Colonic mucosa (tissue), 4 donors: ENCODE measurements at regions not wholly inside any gene's neighbourhood (a gene's known extent, or its start where the extent isn't known, plus 50 kb on each side); places are given as distances from the start of the nearest gene placed in this dataset.

Experiments used
- DNase-seq: peaks from one replicate; pipeline ENCODE4 v3.0.0-alpha.2; 2020
- H3K27ac ChIP-seq: fragments of 200-600 bp; one replicate; pipeline ENCODE4 v1.8.0; 2021
- H3K27me3 ChIP-seq: fragments of 200-600 bp; one replicate; pipeline ENCODE4 v1.8.0; 2021
- H3K36me3 ChIP-seq: fragments of 200-600 bp; one replicate; pipeline ENCODE4 v1.8.0; 2021
- H3K4me1 ChIP-seq: fragments of 200-600 bp; one replicate; pipeline ENCODE4 v1.8.0; 2021; ENCODE audit warnings: mild to moderate bottlenecking
- H3K4me3 ChIP-seq: fragments of 200-600 bp; one replicate; pipeline ENCODE4 v1.8.0; 2021
- H3K9ac ChIP-seq, 2 donors: one replicate each; pipeline ENCODE4 v1.7.0; 2013; ENCODE audit warnings: control low read depth in 2 of 2, low read depth in 2 of 2, low read length in 2 of 2
- H3K9me3 ChIP-seq: fragments of 200-600 bp; one replicate; pipeline ENCODE4 v1.8.0; 2021
- CTCF ChIP-seq: fragments of 200-600 bp; IDR thresholded peaks from one replicate; pipeline ENCODE4 v1.8.0; 2022; ENCODE audit warnings: antibody characterized with exemption, mild to moderate bottlenecking
- intact Hi-C: fragments of 100-400 bp; cut with DNase I; formaldehyde crosslinking; loops from one replicate; pipeline ENCODE4 v1.14.1; 2022
- donor health status: healthy.
- donor health status: DM: no; HTN: no; CAD: no.
- donor health status: DM: no; HTN: no; CAD: no.

GRCh38 chr2:19300961-19301360 is 57.5 kb downstream of the OSR1 start:
- no peak overlapping the region for H3K4me3 ChIP-seq
- intact Hi-C loops = no loop called here
- no peaks in the 10 kb centered on the region for H3K36me3 ChIP-seq
- no peak for TF ChIP-seq CTCF
- H3K9ac ChIP-seq = no peak overlapping the region
- H3K4me1 ChIP-seq = no peaks in the 10 kb centered on the region
- no peaks in the 10 kb centered on the region for H3K27me3 ChIP-seq
- no peak for DNase-seq
- no peaks in the 10 kb centered on the region for H3K9me3 ChIP-seq
- H3K27ac ChIP-seq = no peak overlapping the region

- no peaks in the 10 kb centered on the region for H3K4me1 ChIP-seq
- no peaks in the 10 kb centered on the region for H3K9me3 ChIP-seq
- H3K27me3 ChIP-seq = no peaks in the 10 kb centered on the region
- H3K27ac ChIP-seq = no peak overlapping the region
- H3K4me3 ChIP-seq = no peak overlapping the region
- H3K9ac ChIP-seq = no peak overlapping the region
- no peaks in the 10 kb centered on the region for H3K36me3 ChIP-seq
- intact Hi-C loops = no loop called here
- no peak for DNase-seq
- no peak for TF ChIP-seq CTCF
These were observed 58.9 kb downstream of the OSR1 start for GRCh38 chr2:19299522-19299921.

- Histone ChIP-seq H3K4me3 (no peak overlapping the region), H3K9ac (no peak overlapping the region), H3K9me3 (no peaks in the 10 kb centered on the region), H3K27me3 (no peaks in the 10 kb centered on the region), H3K27ac (no peak overlapping the region), H3K36me3 (no peaks in the 10 kb centered on the region), H3K4me1 (no peaks in the 10 kb centered on the region)
- no peak for DNase-seq
- intact Hi-C loops = no loop called here
- TF ChIP-seq CTCF = no peak
These were observed 59.4 kb downstream of the OSR1 start for GRCh38 chr2:19299032-19299431.

GRCh38 chr2:19297716-19298115 is 60.7 kb downstream of the OSR1 start:
- Histone ChIP-seq H3K4me1 (no peaks in the 10 kb centered on the region), H3K4me3 (no peak overlapping the region), H3K27ac (no peak overlapping the region), H3K9me3 (no peaks in the 10 kb centered on the region), H3K9ac (no peak overlapping the region), H3K36me3 (no peaks in the 10 kb centered on the region), H3K27me3 (no peaks in the 10 kb centered on the region)
- TF ChIP-seq CTCF = no peak
- intact Hi-C loops = no loop called here
- no peak for DNase-seq

- intact Hi-C loops = no loop called here
- Histone ChIP-seq H3K27me3 (no peaks in the 10 kb centered on the region), H3K9me3 (no peaks in the 10 kb centered on the region), H3K4me1 (no peaks in the 10 kb centered on the region), H3K27ac (no peak overlapping the region), H3K4me3 (no peak overlapping the region), H3K9ac (no peak overlapping the region), H3K36me3 (no peaks in the 10 kb centered on the region)
- TF ChIP-seq CTCF = no peak
- no peak for DNase-seq
These were observed 62.4 kb downstream of the OSR1 start for GRCh38 chr2:19295998-19296502.

GRCh38 chr2:19292007-19292406 is 66.4 kb downstream of the OSR1 start:
- no peak for DNase-seq
- no peaks in the 10 kb centered on the region for H3K9me3 ChIP-seq
- TF ChIP-seq CTCF = no peak
- H3K36me3 ChIP-seq = no peaks in the 10 kb centered on the region
- H3K9ac ChIP-seq = no peak overlapping the region
- intact Hi-C loops = no loop called here
- H3K4me3 ChIP-seq = no peak overlapping the region
- H3K4me1 ChIP-seq = no peaks in the 10 kb centered on the region
- no peak overlapping the region for H3K27ac ChIP-seq
- no peaks in the 10 kb centered on the region for H3K27me3 ChIP-seq
